Endothelial cell of umbilical vein (primary cell): ENCODE measurements at regions not wholly inside any gene's neighbourhood (a gene's known extent, or its start where the extent isn't known, plus 50 kb on each side); places are given as distances from the start of the nearest gene placed in this dataset.

ENCODE experiments used
- EZH2 ChIP-seq: IDR thresholded peaks from 2 replicates; pipeline ENCODE4 v1.6.1; 2012; ENCODE audit warnings: borderline replicate concordance, low read depth, mild to moderate bottlenecking, moderate library complexity, low read length, inconsistent platforms; ENCODE audit not compliant: severe bottlenecking
- FOS ChIP-seq: IDR thresholded peaks from 2 replicates; pipeline ENCODE4 v1.6.1; 2011; ENCODE audit warnings: mild to moderate bottlenecking, low read length, moderate library complexity, borderline replicate concordance; ENCODE audit not compliant: insufficient read depth
- JUN ChIP-seq: IDR thresholded peaks from 2 replicates; pipeline ENCODE4 v1.6.1; 2011; ENCODE audit warnings: borderline replicate concordance, low read depth; ENCODE audit not compliant: insufficient read length, insufficient read depth
- POLR2A ChIP-seq: IDR thresholded peaks from 2 replicates; pipeline ENCODE4 v1.6.1; 2012; ENCODE audit warnings: low read depth, mild to moderate bottlenecking, control low read depth, low read length
- POLR2AphosphoS5 ChIP-seq: IDR thresholded peaks from 2 replicates; pipeline ENCODE4 v1.6.1; 2012; ENCODE audit warnings: low read depth, mild to moderate bottlenecking, control low read depth, low read length, moderate library complexity; ENCODE audit not compliant: insufficient read depth
- TF ChIP-seq, protein P1 (sequence below), 2 donors: IDR thresholded peaks; 1 replicate in 1 of 2; 2 replicates in 1 of 2; pipeline ENCODE4 v1.5.1; 2011; ENCODE audit warnings: low read length in 2 of 2, mild to moderate bottlenecking in 2 of 2, moderate library complexity in 2 of 2, control low read depth in 1 of 2, inconsistent platforms in 1 of 2, low read depth in 1 of 2; ENCODE audit not compliant: insufficient read depth in 1 of 2; ENCODE audit errors: extremely low read depth in 1 of 2

DNA sequence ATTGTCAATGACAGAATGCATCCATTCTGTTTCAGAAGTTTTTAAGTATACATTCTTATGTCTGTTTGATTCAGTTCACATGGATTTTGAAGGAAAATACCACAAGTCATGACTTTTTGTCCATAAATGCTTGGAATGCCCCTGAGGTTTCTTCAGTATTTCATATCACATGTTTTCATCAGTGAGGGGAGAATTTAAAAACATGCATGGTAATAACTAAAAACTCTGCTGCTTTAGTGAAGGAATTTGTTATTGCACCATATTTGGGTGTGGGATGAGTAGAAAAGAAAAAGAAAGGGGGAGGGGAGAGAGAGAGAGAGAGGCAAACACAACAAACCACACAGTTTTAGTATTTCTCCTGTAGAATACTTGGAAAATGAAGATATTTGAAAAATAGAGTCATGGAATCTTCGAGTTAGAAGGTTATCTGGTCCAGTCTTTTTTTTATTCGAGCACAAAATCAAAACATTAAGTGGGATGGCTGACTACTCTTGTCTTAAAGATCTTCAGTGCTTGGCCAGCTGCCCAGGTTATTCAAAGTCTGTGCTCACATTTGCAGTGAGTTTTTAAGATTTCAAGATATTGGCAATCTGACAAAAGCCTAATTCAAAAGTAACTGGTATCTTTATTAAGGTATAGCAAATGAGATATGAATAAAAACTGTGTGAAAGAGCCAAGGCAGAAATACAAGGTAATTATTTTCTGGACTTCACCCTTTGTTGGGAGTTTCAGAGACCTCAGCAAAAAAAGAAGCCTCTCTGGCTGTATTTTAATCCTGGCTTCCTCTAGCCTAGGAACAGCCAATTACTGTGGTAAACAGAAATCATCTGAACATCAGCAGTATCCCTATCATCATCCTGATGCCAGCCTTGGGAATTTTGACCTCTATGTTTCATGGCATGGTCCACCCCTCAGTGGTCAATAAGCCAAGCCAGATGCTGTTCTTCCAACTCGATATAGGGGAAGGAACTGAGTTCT is 687.9 kb upstream of the CITED2 start:
- TF ChIP-seq, protein P1, sequence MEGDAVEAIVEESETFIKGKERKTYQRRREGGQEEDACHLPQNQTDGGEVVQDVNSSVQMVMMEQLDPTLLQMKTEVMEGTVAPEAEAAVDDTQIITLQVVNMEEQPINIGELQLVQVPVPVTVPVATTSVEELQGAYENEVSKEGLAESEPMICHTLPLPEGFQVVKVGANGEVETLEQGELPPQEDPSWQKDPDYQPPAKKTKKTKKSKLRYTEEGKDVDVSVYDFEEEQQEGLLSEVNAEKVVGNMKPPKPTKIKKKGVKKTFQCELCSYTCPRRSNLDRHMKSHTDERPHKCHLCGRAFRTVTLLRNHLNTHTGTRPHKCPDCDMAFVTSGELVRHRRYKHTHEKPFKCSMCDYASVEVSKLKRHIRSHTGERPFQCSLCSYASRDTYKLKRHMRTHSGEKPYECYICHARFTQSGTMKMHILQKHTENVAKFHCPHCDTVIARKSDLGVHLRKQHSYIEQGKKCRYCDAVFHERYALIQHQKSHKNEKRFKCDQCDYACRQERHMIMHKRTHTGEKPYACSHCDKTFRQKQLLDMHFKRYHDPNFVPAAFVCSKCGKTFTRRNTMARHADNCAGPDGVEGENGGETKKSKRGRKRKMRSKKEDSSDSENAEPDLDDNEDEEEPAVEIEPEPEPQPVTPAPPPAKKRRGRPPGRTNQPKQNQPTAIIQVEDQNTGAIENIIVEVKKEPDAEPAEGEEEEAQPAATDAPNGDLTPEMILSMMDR (IDR thresholded peaks at IDR 0.05; ENCODE audit: extremely low read depth in 1 of 2, insufficient read depth in 1 of 2, low read depth in 1 of 2, low read length in 2 of 2) = no peak
- TF ChIP-seq POLR2A = no peak
- TF ChIP-seq POLR2AphosphoS5 = no peak
- TF ChIP-seq EZH2 = no peak
- no peak for TF ChIP-seq FOS
- TF ChIP-seq JUN = no peak
